ENCODE measurements at regions not wholly inside any gene's neighbourhood (a gene's known extent, or its start where the extent isn't known, plus 50 kb on each side); places are given as distances from the start of the nearest gene placed in this dataset.

DNA sequence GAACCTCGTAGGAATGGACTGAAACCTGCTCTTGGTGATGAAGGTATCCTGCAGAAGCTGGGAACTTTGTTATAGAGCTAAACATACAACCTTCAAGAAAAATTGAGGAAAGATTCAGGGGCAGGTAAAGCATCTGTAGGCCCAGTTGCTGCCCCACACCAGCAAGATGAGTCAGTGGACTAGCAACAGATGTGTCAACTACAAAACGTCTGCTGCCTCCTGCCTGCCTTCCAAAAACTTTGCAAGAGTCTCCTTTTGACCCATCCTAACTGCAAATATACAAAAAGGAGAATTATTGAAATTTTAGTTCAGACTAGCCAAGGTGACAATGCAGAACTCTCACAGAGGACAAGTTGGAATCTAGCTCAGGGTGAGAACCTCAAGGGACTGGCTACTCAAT lies 60.9 kb upstream of the TMTC1 start:
- TF ChIP-seq CTCF (IDR thresholded peaks at IDR 0.05) (no peak), EZH2 (IDR thresholded peaks at IDR 0.05; ENCODE audit: borderline replicate concordance, insufficient read depth, low read depth, low read length, poor library complexity, severe bottlenecking) (no peak)
